PC-3 (cell line): ENCODE measurements at regions not wholly inside any gene's neighbourhood (a gene's known extent, or its start where the extent isn't known, plus 50 kb on each side); places are given as distances from the start of the nearest gene placed in this dataset.

Source experiments
- ATAC-seq: fragments of 200-7000 bp; cut with Tn5 transposase; 2 replicates; pipeline ENCODE4 v1.9.1; 2020; ENCODE audit warnings: mild to moderate bottlenecking, moderate library complexity
- BruUV-seq: library from RNA; stranded (reverse); fragments of 400-500 nt; replicated peaks from 2 replicates; lab custom pipeline; 2021; lab: Mats Ljungman, UMichigan
- CTCF ChIA-PET: fragments of 300-600 bp; sonication (Branson Sonifier 250); formaldehyde crosslinking; loops from one replicate; lab custom pipeline; 2022; ENCODE audit warnings: antibody characterized with exemption; lab: Charles Lee
- POLR2A ChIA-PET: fragments of 300-600 bp; sonication (Branson Sonifier 250); formaldehyde crosslinking; loops from one replicate; lab custom pipeline; 2022; ENCODE audit warnings: antibody characterized with exemption; ENCODE audit not compliant: unreplicated experiment; lab: Charles Lee
- DNase-seq: peaks from one replicate; pipeline ENCODE4 v3.0.0-alpha.2; 2015
- H2AFZ ChIP-seq: fragments of 300-600 bp; sonication (generic); 2 replicates; pipeline ENCODE4 v1.6.0; 2016; ENCODE audit warnings: antibody characterized with exemption, low read length
- H3F3A ChIP-seq: fragments of 300-600 bp; sonication (generic); one replicate; pipeline ENCODE4 v1.6.0; 2017; ENCODE audit warnings: antibody characterized with exemption, low read length, control low read depth, mild to moderate bottlenecking; ENCODE audit not compliant: unreplicated experiment
- H3K27ac ChIP-seq: fragments of 300-600 bp; sonication (generic); 2 replicates; pipeline ENCODE4 v1.5.1; 2016; ENCODE audit warnings: mild to moderate bottlenecking, low read length
- H3K27me3 ChIP-seq: fragments of 300-600 bp; sonication (generic); 2 replicates; pipeline ENCODE4 v1.6.1; 2016; ENCODE audit warnings: low read length, mixed read lengths
- H3K36me3 ChIP-seq: fragments of 300-600 bp; sonication (generic); 2 replicates; pipeline ENCODE4 v1.6.1; 2016; ENCODE audit warnings: low read depth, mixed run types, low read length, mixed read lengths
- H3K4me1 ChIP-seq: fragments of 300-600 bp; sonication (generic); 2 replicates; pipeline ENCODE4 v1.5.1; 2016; ENCODE audit warnings: low read length; ENCODE audit not compliant: insufficient read depth
- H3K4me2 ChIP-seq: fragments of 300-600 bp; sonication (generic); 2 replicates; pipeline ENCODE4 v1.6.0; 2016; ENCODE audit warnings: low read length
- H3K4me3 ChIP-seq: fragments of 300-600 bp; sonication (generic); 2 replicates; pipeline ENCODE4 v1.5.1; 2016; ENCODE audit warnings: mild to moderate bottlenecking, low read length, mixed read lengths
- H3K79me2 ChIP-seq: fragments of 300-600 bp; sonication (generic); 2 replicates; pipeline ENCODE4 v1.6.1; 2017; ENCODE audit warnings: low read length, mixed read lengths
- H3K9ac ChIP-seq: fragments of 300-600 bp; sonication (generic); 2 replicates; pipeline ENCODE4 v1.6.0; 2016; ENCODE audit warnings: mild to moderate bottlenecking, low read length
- H3K9me2 ChIP-seq: fragments of 300-600 bp; sonication (generic); replicated peaks from 2 replicates; pipeline ENCODE4 v1.6.1; 2016; ENCODE audit warnings: mixed run types, low read length, mixed read lengths
- H3K9me3 ChIP-seq: fragments of 300-600 bp; sonication (generic); 2 replicates; pipeline ENCODE4 v1.6.1; 2016; ENCODE audit warnings: low read length, mixed read lengths
- H4K20me1 ChIP-seq: fragments of 300-600 bp; sonication (generic); 2 replicates; pipeline ENCODE4 v1.6.1; 2016; ENCODE audit warnings: low read length, mixed read lengths
- EZH2 ChIP-seq: fragments of 300-600 bp; sonication (generic); IDR thresholded peaks from one replicate; pipeline ENCODE4 v1.6.1; 2017; ENCODE audit warnings: antibody characterized with exemption, mild to moderate bottlenecking, low read length; ENCODE audit not compliant: unreplicated experiment
- EZH2phosphoT487 ChIP-seq: fragments of 300-600 bp; sonication (generic); IDR thresholded peaks from 2 replicates; pipeline ENCODE4 v1.6.1; 2018; ENCODE audit warnings: mild to moderate bottlenecking, antibody characterized with exemption, low read length, borderline replicate concordance
- intact Hi-C: fragments of 100-400 bp; cut with micrococcal nuclease; formaldehyde crosslinking; loops from 2 replicates; pipeline ENCODE4 v1.9.0; 2023
- TF ChIP-seq, protein P1 (sequence below): fragments of 300-600 bp; sonication (generic); conservative IDR thresholded peaks from 2 replicates; pipeline ENCODE4 v1.5.1; 2017; ENCODE audit warnings: antibody characterized with exemption, low read depth, mild to moderate bottlenecking, low read length

DNA sequence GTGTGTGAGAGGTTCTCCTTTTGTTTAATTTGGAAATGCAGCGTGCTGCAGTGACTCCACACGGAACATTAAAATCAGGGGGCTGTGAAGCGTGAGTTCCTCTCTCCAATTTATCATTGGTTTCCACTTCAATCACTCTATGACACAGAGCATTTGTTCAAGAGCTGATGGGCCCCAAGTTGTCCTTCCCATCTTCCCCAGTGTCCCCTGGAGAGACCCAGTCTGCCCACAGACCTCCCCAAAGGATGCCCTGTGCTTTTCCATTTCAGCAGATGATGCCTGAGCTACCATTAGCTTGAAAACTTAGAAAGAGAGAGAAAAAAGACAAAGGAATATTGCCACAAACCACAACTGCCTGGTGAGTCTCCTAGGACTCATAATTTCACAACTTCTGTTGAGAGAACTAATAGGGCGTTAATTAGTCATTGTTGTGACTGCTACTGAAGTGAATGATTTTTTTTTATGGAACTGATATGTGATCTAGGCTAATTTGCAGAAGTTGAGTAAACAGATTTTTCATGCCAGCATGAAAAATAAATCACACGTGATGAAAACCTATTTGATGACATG is 772.7 kb downstream of the SEMA5A start:
- DNase-seq (no peak), ATAC-seq (no peak)
- Histone ChIP-seq H3K4me2 (no peak overlapping the region), H3K27ac (no peak overlapping the region), H3K9me2 (peaks cover 4% of the 10 kb centered on the region; the same call in 1 of the 2 replicates), H3K4me1 (peaks cover 10% of the 10 kb centered on the region), H3K9ac (no peak overlapping the region), H3K36me3 (no peaks in the 10 kb centered on the region), H2AFZ (no peak overlapping the region), H4K20me1 (no peaks in the 10 kb centered on the region), H3F3A (no peaks in the 10 kb centered on the region), H3K79me2 (no peaks in the 10 kb centered on the region), H3K9me3 (no peaks in the 10 kb centered on the region), H3K4me3 (no peak overlapping the region), H3K27me3 (no peaks in the 10 kb centered on the region)
- POLR2A ChIA-PET, result no interaction called here
- intact Hi-C loops, result no loop called here
- no peak for TF ChIP-seq EZH2phosphoT487
- no peak for TF ChIP-seq EZH2
- TF ChIP-seq, protein P1, sequence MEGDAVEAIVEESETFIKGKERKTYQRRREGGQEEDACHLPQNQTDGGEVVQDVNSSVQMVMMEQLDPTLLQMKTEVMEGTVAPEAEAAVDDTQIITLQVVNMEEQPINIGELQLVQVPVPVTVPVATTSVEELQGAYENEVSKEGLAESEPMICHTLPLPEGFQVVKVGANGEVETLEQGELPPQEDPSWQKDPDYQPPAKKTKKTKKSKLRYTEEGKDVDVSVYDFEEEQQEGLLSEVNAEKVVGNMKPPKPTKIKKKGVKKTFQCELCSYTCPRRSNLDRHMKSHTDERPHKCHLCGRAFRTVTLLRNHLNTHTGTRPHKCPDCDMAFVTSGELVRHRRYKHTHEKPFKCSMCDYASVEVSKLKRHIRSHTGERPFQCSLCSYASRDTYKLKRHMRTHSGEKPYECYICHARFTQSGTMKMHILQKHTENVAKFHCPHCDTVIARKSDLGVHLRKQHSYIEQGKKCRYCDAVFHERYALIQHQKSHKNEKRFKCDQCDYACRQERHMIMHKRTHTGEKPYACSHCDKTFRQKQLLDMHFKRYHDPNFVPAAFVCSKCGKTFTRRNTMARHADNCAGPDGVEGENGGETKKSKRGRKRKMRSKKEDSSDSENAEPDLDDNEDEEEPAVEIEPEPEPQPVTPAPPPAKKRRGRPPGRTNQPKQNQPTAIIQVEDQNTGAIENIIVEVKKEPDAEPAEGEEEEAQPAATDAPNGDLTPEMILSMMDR, result no peak
- CTCF ChIA-PET, result no interaction called here
- BruUV-seq, result no TSS peak

DNA sequence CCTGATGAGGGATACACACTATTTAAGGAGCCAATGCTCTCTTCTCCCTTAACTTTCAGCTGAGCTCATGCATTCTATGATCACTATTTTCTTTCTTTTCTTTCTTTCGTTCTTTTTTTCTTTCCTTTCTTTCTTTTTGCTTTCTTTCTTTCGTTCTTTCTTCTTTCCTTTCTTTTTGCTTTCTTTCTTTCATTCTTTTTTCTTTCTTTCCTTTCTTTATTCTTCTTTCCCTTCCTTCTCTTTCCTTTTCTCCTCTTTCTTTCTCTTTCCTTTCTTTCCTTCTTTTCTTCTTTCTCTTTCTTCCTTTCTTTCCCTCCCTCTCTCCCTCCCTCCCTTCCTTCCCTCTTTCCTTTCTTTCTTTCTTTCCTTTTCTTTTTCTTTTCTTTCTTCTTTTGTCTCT is 761.2 kb downstream of the SEMA5A start:
- Histone ChIP-seq H3K27me3 (no peaks in the 10 kb centered on the region), H3K9me3 (no peaks in the 10 kb centered on the region), H4K20me1 (no peaks in the 10 kb centered on the region), H3K9me2 (no peaks in the 10 kb centered on the region), H3K79me2 (no peaks in the 10 kb centered on the region), H3F3A (no peaks in the 10 kb centered on the region), H3K4me1 (no peaks in the 10 kb centered on the region), H3K4me3 (no peak overlapping the region), H3K9ac (no peak overlapping the region), H2AFZ (no peak overlapping the region), H3K36me3 (no peaks in the 10 kb centered on the region), H3K27ac (no peak overlapping the region), H3K4me2 (no peak overlapping the region)
- intact Hi-C loops, result no loop called here
- DNase-seq, result no peak
- TF ChIP-seq, protein P1, result no peak
- TF ChIP-seq EZH2, result no peak
- no peak for TF ChIP-seq EZH2phosphoT487
- POLR2A ChIA-PET, result no interaction called here
- CTCF ChIA-PET, result no interaction called here
- BruUV-seq, result no TSS peak
- ATAC-seq, result peak; percentile 15; the same call in 1 of the 2 replicates

DNA sequence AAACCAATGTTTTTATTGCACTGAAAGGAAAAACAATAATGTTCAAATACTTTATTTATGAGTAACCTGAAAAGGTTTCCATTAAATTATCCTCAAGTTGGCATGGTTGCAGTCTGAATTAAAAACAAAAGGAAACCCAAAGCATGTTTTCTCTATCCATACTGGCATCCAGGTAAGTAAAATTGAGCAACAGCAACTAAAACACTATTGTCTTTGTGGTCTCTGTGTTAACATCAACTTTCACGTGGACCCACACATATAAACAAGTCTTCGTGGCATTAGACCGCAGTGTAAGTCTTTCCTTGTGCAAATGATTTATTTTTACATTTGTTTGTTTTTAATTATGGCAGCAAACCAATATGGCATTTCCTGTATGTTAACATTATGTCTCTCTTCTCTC is 757.6 kb downstream of the SEMA5A start:
- intact Hi-C loops, result no loop called here
- no peaks in the 10 kb centered on the region for H3F3A ChIP-seq
- no peak overlapping the region for H2AFZ ChIP-seq
- no peak overlapping the region for H3K4me3 ChIP-seq
- H3K36me3 ChIP-seq, result no peaks in the 10 kb centered on the region
- no peaks in the 10 kb centered on the region for H3K27me3 ChIP-seq
- ATAC-seq, result no peak
- H3K9ac ChIP-seq, result no peak overlapping the region
- H3K9me2 ChIP-seq, result no peaks in the 10 kb centered on the region
- H3K4me2 ChIP-seq, result no peak overlapping the region
- no peak overlapping the region for H3K27ac ChIP-seq
- no peak for DNase-seq
- BruUV-seq, result no TSS peak
- no peaks in the 10 kb centered on the region for H3K79me2 ChIP-seq
- no peaks in the 10 kb centered on the region for H3K9me3 ChIP-seq
- POLR2A ChIA-PET, result no interaction called here
- TF ChIP-seq, protein P1, result no peak
- TF ChIP-seq EZH2phosphoT487 (no peak), EZH2 (no peak)
- no peaks in the 10 kb centered on the region for H4K20me1 ChIP-seq
- CTCF ChIA-PET, result no interaction called here
- no peaks in the 10 kb centered on the region for H3K4me1 ChIP-seq
